IMR-90 (cell line): ENCODE measurements at regions not wholly inside any gene's neighbourhood (a gene's known extent, or its start where the extent isn't known, plus 50 kb on each side); places are given as distances from the start of the nearest gene placed in this dataset.

Source experiments
- ATAC-seq: fragments of 200-7000 bp; cut with Tn5 transposase; 2 replicates; pipeline ENCODE4 v1.9.1; 2020; ENCODE audit warnings: low read depth, mild to moderate bottlenecking, moderate library complexity
- BruUV-seq: library from RNA; stranded (reverse); fragments of 400-500 nt; replicated peaks from 2 replicates; lab custom pipeline; 2021; lab: Mats Ljungman, UMichigan
- CTCF ChIA-PET: fragments of 300-600 bp; formaldehyde crosslinking; extraction: SDS; loops from one replicate; lab custom pipeline; 2021; ENCODE audit warnings: antibody characterized with exemption; lab: Yijun Ruan, JAX
- POLR2A ChIA-PET: fragments of 300-600 bp; sonication (Branson Sonifier 250); formaldehyde crosslinking; loops from one replicate; lab custom pipeline; 2022; ENCODE audit warnings: antibody characterized with exemption; ENCODE audit not compliant: unreplicated experiment; lab: Charles Lee
- DNase-seq: peaks from one replicate; pipeline ENCODE4 v3.0.0; 2013
- H2AFZ ChIP-seq: replicated peaks from 2 replicates; pipeline ENCODE3; 2013; ENCODE audit warnings: low read length, mild to moderate bottlenecking; ENCODE audit not compliant: poor library complexity
- H2AK5ac ChIP-seq: 2 replicates; pipeline ENCODE4 v1.6.1; 2013; ENCODE audit warnings: low read depth, low read length, inconsistent platforms
- H2AK9ac ChIP-seq: replicated peaks from 2 replicates; pipeline ENCODE3; 2013; ENCODE audit warnings: mild to moderate bottlenecking, low read depth, low read length, moderate library complexity; ENCODE audit not compliant: poor library complexity
- H2BK120ac ChIP-seq: 2 replicates; pipeline ENCODE4 v1.6.1; 2013; ENCODE audit warnings: low read depth, low read length, inconsistent platforms
- H2BK15ac ChIP-seq: 3 replicates; pipeline ENCODE4 v1.6.1; 2013; ENCODE audit warnings: low read depth, low read length, inconsistent platforms
- H2BK20ac ChIP-seq: 2 replicates; pipeline ENCODE4 v1.6.1; 2013; ENCODE audit warnings: low read depth, mild to moderate bottlenecking, inconsistent platforms, low read length, moderate library complexity
- H2BK5ac ChIP-seq: 2 replicates; pipeline ENCODE4 v1.6.1; 2013; ENCODE audit warnings: mild to moderate bottlenecking, low read depth, low read length, inconsistent platforms; ENCODE audit not compliant: poor library complexity, severe bottlenecking
- H3K14ac ChIP-seq: replicated peaks from 2 replicates; pipeline ENCODE4 v1.6.1; 2013; ENCODE audit warnings: low read depth, low read length, inconsistent platforms
- H3K18ac ChIP-seq: 2 replicates; pipeline ENCODE4 v1.6.1; 2013; ENCODE audit warnings: low read depth, low read length, control low read depth
- H3K23ac ChIP-seq: 2 replicates; pipeline ENCODE4 v1.6.1; 2013; ENCODE audit warnings: low read depth, low read length, inconsistent platforms
- H3K27ac ChIP-seq: 2 replicates; pipeline ENCODE4 v1.5.1; 2013; ENCODE audit warnings: mild to moderate bottlenecking, control low read depth, low read length; ENCODE audit not compliant: insufficient read depth
- H3K27me3 ChIP-seq: 2 replicates; pipeline ENCODE4 v1.6.1; 2013; ENCODE audit warnings: low read length; ENCODE audit not compliant: control insufficient read depth, insufficient read depth
- H3K36me3 ChIP-seq: 2 replicates; pipeline ENCODE4 v1.6.1; 2013; ENCODE audit warnings: low read length, mixed read lengths; ENCODE audit not compliant: control insufficient read depth, insufficient read depth
- H3K4ac ChIP-seq: 2 replicates; pipeline ENCODE4 v1.6.1; 2013; ENCODE audit warnings: low read depth, low read length, inconsistent platforms
- H3K4me1 ChIP-seq: 2 replicates; pipeline ENCODE4 v1.6.1; 2013; ENCODE audit warnings: low read length, mixed read lengths; ENCODE audit not compliant: control insufficient read depth, insufficient read depth
- H3K4me2 ChIP-seq: 2 replicates; pipeline ENCODE4 v1.6.1; 2013; ENCODE audit warnings: low read depth, mild to moderate bottlenecking, control low read depth, low read length, moderate library complexity
- H3K4me3 ChIP-seq: 2 replicates; pipeline ENCODE4 v1.5.1; 2013; ENCODE audit warnings: low read depth, mild to moderate bottlenecking, control low read depth, low read length, moderate library complexity; ENCODE audit not compliant: insufficient read depth
- H3K56ac ChIP-seq: 2 replicates; pipeline ENCODE4 v1.6.1; 2013; ENCODE audit warnings: low read length, inconsistent platforms; ENCODE audit not compliant: insufficient read depth; ENCODE audit errors: extremely low read depth
- H3K79me1 ChIP-seq, 2 experiments: 2 replicates each; pipeline ENCODE4 v1.6.1; 2013; ENCODE audit warnings: low read length in 2 of 2, inconsistent platforms in 1 of 2, low read depth in 1 of 2
- H3K9ac ChIP-seq: 2 replicates; pipeline ENCODE4 v1.6.1; 2013; ENCODE audit warnings: low read depth, low read length, control low read depth
- H3K9me1 ChIP-seq: 2 replicates; pipeline ENCODE4 v1.6.1; 2013; ENCODE audit warnings: low read length, inconsistent platforms; ENCODE audit not compliant: insufficient read depth
- H3K9me3 ChIP-seq: 2 replicates; pipeline ENCODE4 v1.6.1; 2013; ENCODE audit warnings: low read length; ENCODE audit not compliant: control insufficient read depth, insufficient read depth
- H4K20me1 ChIP-seq: 2 replicates; pipeline ENCODE4 v1.6.1; 2013; ENCODE audit warnings: low read length, inconsistent platforms; ENCODE audit not compliant: insufficient read depth
- H4K5ac ChIP-seq: 2 replicates; pipeline ENCODE4 v1.6.1; 2013; ENCODE audit warnings: mild to moderate bottlenecking, low read depth, low read length, control low read depth
- H4K8ac ChIP-seq, 2 experiments: 2 replicates each; pipeline ENCODE4 v1.6.1; 2013; ENCODE audit warnings: low read depth in 2 of 2, low read length in 2 of 2, control low read depth in 1 of 2, inconsistent platforms in 1 of 2
- H4K91ac ChIP-seq: 2 replicates; pipeline ENCODE4 v1.6.1; 2013; ENCODE audit warnings: low read depth, low read length, inconsistent platforms; ENCODE audit not compliant: insufficient read depth
- BHLHE40 ChIP-seq: fragments of 150-350 bp; IDR thresholded peaks from 2 replicates; pipeline ENCODE4 v1.6.1; 2016; ENCODE audit warnings: mild to moderate bottlenecking, low read depth, low read length
- CEBPB ChIP-seq: IDR thresholded peaks from 2 replicates; pipeline ENCODE4 v1.6.1; 2012; ENCODE audit warnings: low read depth, low read length, improper control_type of control experiment
- CHD1 ChIP-seq: IDR thresholded peaks from 2 replicates; pipeline ENCODE4 v1.6.1; 2012; ENCODE audit warnings: low read depth, low read length, improper control_type of control experiment
- CTCF ChIP-seq: conservative IDR thresholded peaks from 2 replicates; pipeline ENCODE4 v1.5.1; 2012; ENCODE audit warnings: mild to moderate bottlenecking, low read depth, low read length, improper control_type of control experiment
- ELK1 ChIP-seq: fragments of 150-350 bp; IDR thresholded peaks from 2 replicates; pipeline ENCODE4 v1.6.1; 2016; ENCODE audit warnings: low read depth, mild to moderate bottlenecking, low read length, moderate library complexity, borderline replicate concordance
- FOS ChIP-seq: fragments of 150-350 bp; IDR thresholded peaks from 2 replicates; pipeline ENCODE4 v1.6.1; 2016; ENCODE audit warnings: low read depth, low read length
- MAFK ChIP-seq: IDR thresholded peaks from 2 replicates; pipeline ENCODE4 v1.6.1; 2012; ENCODE audit warnings: low read depth, low read length, improper control_type of control experiment
- MAZ ChIP-seq: IDR thresholded peaks from 2 replicates; pipeline ENCODE4 v1.6.1; 2012; ENCODE audit warnings: low read depth, mild to moderate bottlenecking, low read length, improper control_type of control experiment, moderate library complexity, borderline replicate concordance
- MXI1 ChIP-seq: IDR thresholded peaks from 2 replicates; pipeline ENCODE4 v1.6.1; 2012; ENCODE audit warnings: low read depth, mild to moderate bottlenecking, low read length, moderate library complexity, borderline replicate concordance
- NFE2L2 ChIP-seq: fragments of 150-350 bp; IDR thresholded peaks from 2 replicates; pipeline ENCODE4 v1.6.1; 2016; ENCODE audit warnings: low read depth, mild to moderate bottlenecking, low read length
- POLR2A ChIP-seq: IDR thresholded peaks from 2 replicates; pipeline ENCODE4 v1.6.1; 2012; ENCODE audit warnings: mild to moderate bottlenecking, low read depth, low read length
- RAD21 ChIP-seq: IDR thresholded peaks from 2 replicates; pipeline ENCODE4 v1.6.1; 2012; ENCODE audit warnings: low read length, improper control_type of control experiment
- RCOR1 ChIP-seq: IDR thresholded peaks from 2 replicates; pipeline ENCODE4 v1.6.1; 2012; ENCODE audit warnings: mild to moderate bottlenecking, low read length, improper control_type of control experiment; ENCODE audit not compliant: insufficient replicate concordance
- RFX5 ChIP-seq: IDR thresholded peaks from 2 replicates; pipeline ENCODE4 v1.8.0; 2012; ENCODE audit warnings: low read depth, mild to moderate bottlenecking, low read length, moderate library complexity
- SMC3 ChIP-seq: fragments of 150-350 bp; IDR thresholded peaks from 2 replicates; pipeline ENCODE4 v1.6.1; 2016; ENCODE audit warnings: low read depth, mild to moderate bottlenecking, antibody characterized with exemption, low read length, moderate library complexity
- WGBS, 2 experiments: methylation state at CpG; one replicate each; pipeline versions ENCODE4 v1.1.5 to v1.1.7; 2013; ENCODE audit warnings: missing lambda C conversion rate in 2 of 2; ENCODE audit not compliant: insufficient read length in 1 of 2; ENCODE audit errors: extremely low coverage in 2 of 2; 5-methylcytosine and 5-hydroxymethylcytosine counted together
- dilution Hi-C: fragments of 300-500 bp; cut with HindIII; formaldehyde crosslinking; loops from one replicate; pipeline ENCODE4 v1.14.3; 2018; ENCODE audit warnings: low sequenced_read_pairs; ENCODE audit not compliant: unreplicated experiment
- in situ Hi-C: fragments of 300-500 bp; cut with MboI; formaldehyde crosslinking; loops from 3 replicates; pipeline ENCODE4 v1.14.3; 2019; ENCODE audit warnings: low sequenced_read_pairs, inconsistent platforms, mixed read lengths
- intact Hi-C: fragments of 100-400 bp; cut with micrococcal nuclease; formaldehyde crosslinking; loops from 2 replicates; pipeline ENCODE4 v1.10.0; 2022
- TF ChIP-seq, protein P1 (sequence below): fragments of 150-350 bp; IDR thresholded peaks from 2 replicates; pipeline ENCODE4 v1.6.1; 2017; ENCODE audit warnings: mild to moderate bottlenecking, antibody characterized with exemption, low read length, low read depth

GRCh38 chr2:59435635-59436034 lies 1117.8 kb downstream of the BCL11A start:
- Histone ChIP-seq H3K14ac (no peak overlapping the region), H4K8ac (no peak overlapping the region), H3K23ac (no peak overlapping the region), H3K4me2 (no peak overlapping the region), H3K4ac (no peak overlapping the region), H3K9me3 (peaks cover 7% of the 10 kb centered on the region; the same call in 1 of the 2 replicates), H2AK9ac (no peak overlapping the region), H3K36me3 (no peaks in the 10 kb centered on the region), H3K27ac (no peak overlapping the region), H3K9ac (no peak overlapping the region), H4K20me1 (no peaks in the 10 kb centered on the region), H2BK120ac (no peak overlapping the region), H4K91ac (no peak overlapping the region), H2AK5ac (no peak overlapping the region), H2AFZ (no peak overlapping the region), H2BK15ac (no peak overlapping the region), H2BK20ac (no peak overlapping the region), H3K18ac (no peak overlapping the region), H3K56ac (no peak overlapping the region), H3K27me3 (no peaks in the 10 kb centered on the region), H3K4me1 (no peaks in the 10 kb centered on the region), H3K9me1 (no peaks in the 10 kb centered on the region), H3K4me3 (no peak overlapping the region), H3K79me1 (no peaks in the 10 kb centered on the region), H2BK5ac (no peak overlapping the region), H4K5ac (no peak overlapping the region)
- DNase-seq (no peak), ATAC-seq (no peak)
- intact Hi-C loops = no loop called here
- dilution Hi-C loops = no loop called here
- WGBS, 2 experiments = no CpG with 5 or more reads among the region's 3 CpGs
- POLR2A ChIA-PET = no interaction called here
- CTCF ChIA-PET = no interaction called here
- TF ChIP-seq, protein P1, sequence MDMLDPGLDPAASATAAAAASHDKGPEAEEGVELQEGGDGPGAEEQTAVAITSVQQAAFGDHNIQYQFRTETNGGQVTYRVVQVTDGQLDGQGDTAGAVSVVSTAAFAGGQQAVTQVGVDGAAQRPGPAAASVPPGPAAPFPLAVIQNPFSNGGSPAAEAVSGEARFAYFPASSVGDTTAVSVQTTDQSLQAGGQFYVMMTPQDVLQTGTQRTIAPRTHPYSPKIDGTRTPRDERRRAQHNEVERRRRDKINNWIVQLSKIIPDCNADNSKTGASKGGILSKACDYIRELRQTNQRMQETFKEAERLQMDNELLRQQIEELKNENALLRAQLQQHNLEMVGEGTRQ = no peak
- TF ChIP-seq FOS = no peak
- no peak for TF ChIP-seq MAFK
- TF ChIP-seq BHLHE40 = no peak
- TF ChIP-seq SMC3 = no peak
- no peak for TF ChIP-seq RCOR1
- no peak for TF ChIP-seq CHD1
- TF ChIP-seq CEBPB = no peak
- no peak for TF ChIP-seq CTCF
- TF ChIP-seq MXI1 = no peak
- TF ChIP-seq POLR2A = no peak
- no peak for TF ChIP-seq RFX5
- TF ChIP-seq NFE2L2 = no peak
- no peak for TF ChIP-seq MAZ
- no peak for TF ChIP-seq ELK1
- no peak for TF ChIP-seq RAD21
- BruUV-seq = no TSS peak
- in situ Hi-C loops = no loop called here
